ENCODE measurements at regions not wholly inside any gene's neighbourhood (a gene's known extent, or its start where the extent isn't known, plus 50 kb on each side); places are given as distances from the start of the nearest gene placed in this dataset.

GRCh38 chr15:35654332-35654731, 108.4 kb upstream of the DPH6 start:
- no peak for DNase-seq (ENCODE audit: extremely low read depth, low read depth)
- no peak for TF ChIP-seq CTCF (IDR thresholded peaks at IDR 0.05; ENCODE audit: low read depth, low read length)

GRCh38 chr15:35657679-35658311, 111.8 kb upstream of the DPH6 start:
- DNase-seq (ENCODE audit: extremely low read depth, low read depth), result no peak
- no peak for TF ChIP-seq CTCF (IDR thresholded peaks at IDR 0.05; ENCODE audit: low read depth, low read length)

- DNase-seq (ENCODE audit: extremely low read depth, low read depth), result no peak
These were observed 118.0 kb upstream of the DPH6 start for GRCh38 chr15:35663956-35664355.

GRCh38 chr15:35665896-35666536, 120.1 kb upstream of the DPH6 start:
- TF ChIP-seq CTCF (IDR thresholded peaks at IDR 0.05; ENCODE audit: low read depth, low read length), result no peak
- no peak for DNase-seq (ENCODE audit: extremely low read depth, low read depth)

More at GRCh38 chr15:35663956-35664355, 118.0 kb upstream of the DPH6 start:
- no peak for TF ChIP-seq CTCF (IDR thresholded peaks at IDR 0.05; ENCODE audit: low read depth, low read length)

- TF ChIP-seq CTCF (IDR thresholded peaks at IDR 0.05; ENCODE audit: low read depth, low read length), result no peak
- DNase-seq (ENCODE audit: extremely low read depth, low read depth), result no peak
These were observed 121.9 kb upstream of the DPH6 start for GRCh38 chr15:35667908-35668307.

- no peak for DNase-seq (ENCODE audit: extremely low read depth, low read depth)
- TF ChIP-seq CTCF (IDR thresholded peaks at IDR 0.05; ENCODE audit: low read depth, low read length), result no peak
These were observed 123.1 kb upstream of the DPH6 start for GRCh38 chr15:35669021-35669420.

GRCh38 chr15:35669432-35670045, 123.6 kb upstream of the DPH6 start:
- no peak for DNase-seq (ENCODE audit: extremely low read depth, low read depth)
- no peak for TF ChIP-seq CTCF (IDR thresholded peaks at IDR 0.05; ENCODE audit: low read depth, low read length)
